ENCODE measurements at regions not wholly inside any gene's neighbourhood (a gene's known extent, or its start where the extent isn't known, plus 50 kb on each side); places are given as distances from the start of the nearest gene placed in this dataset.

DNA sequence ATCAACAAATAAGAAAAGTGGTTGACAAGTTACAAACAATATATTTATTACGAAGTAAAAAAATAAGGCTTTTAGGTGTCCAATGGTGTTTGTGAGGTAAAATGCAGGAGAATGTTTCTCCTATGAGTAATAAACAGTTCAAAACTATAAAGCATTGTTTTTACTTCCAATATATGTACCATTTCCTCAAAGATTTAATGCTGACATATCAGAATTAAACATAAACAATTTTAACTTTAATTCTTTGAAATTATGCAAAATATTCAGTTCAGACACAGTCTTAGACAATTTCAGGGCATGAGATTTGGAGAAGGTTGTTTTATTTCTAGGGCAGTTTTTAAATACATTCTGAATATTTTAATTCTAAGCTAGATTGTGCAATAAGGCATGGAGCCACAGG is 602.5 kb upstream of the DPPA4 start:
- TF ChIP-seq, protein P1, sequence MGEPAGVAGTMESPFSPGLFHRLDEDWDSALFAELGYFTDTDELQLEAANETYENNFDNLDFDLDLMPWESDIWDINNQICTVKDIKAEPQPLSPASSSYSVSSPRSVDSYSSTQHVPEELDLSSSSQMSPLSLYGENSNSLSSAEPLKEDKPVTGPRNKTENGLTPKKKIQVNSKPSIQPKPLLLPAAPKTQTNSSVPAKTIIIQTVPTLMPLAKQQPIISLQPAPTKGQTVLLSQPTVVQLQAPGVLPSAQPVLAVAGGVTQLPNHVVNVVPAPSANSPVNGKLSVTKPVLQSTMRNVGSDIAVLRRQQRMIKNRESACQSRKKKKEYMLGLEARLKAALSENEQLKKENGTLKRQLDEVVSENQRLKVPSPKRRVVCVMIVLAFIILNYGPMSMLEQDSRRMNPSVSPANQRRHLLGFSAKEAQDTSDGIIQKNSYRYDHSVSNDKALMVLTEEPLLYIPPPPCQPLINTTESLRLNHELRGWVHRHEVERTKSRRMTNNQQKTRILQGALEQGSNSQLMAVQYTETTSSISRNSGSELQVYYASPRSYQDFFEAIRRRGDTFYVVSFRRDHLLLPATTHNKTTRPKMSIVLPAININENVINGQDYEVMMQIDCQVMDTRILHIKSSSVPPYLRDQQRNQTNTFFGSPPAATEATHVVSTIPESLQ (CRISPR knock-in tag; IDR thresholded peaks at IDR 0.05) = no peak
- TF ChIP-seq, protein P2, sequence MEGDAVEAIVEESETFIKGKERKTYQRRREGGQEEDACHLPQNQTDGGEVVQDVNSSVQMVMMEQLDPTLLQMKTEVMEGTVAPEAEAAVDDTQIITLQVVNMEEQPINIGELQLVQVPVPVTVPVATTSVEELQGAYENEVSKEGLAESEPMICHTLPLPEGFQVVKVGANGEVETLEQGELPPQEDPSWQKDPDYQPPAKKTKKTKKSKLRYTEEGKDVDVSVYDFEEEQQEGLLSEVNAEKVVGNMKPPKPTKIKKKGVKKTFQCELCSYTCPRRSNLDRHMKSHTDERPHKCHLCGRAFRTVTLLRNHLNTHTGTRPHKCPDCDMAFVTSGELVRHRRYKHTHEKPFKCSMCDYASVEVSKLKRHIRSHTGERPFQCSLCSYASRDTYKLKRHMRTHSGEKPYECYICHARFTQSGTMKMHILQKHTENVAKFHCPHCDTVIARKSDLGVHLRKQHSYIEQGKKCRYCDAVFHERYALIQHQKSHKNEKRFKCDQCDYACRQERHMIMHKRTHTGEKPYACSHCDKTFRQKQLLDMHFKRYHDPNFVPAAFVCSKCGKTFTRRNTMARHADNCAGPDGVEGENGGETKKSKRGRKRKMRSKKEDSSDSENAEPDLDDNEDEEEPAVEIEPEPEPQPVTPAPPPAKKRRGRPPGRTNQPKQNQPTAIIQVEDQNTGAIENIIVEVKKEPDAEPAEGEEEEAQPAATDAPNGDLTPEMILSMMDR (IDR thresholded peaks at IDR 0.05) = no peak
- TF ChIP-seq, protein P3, sequence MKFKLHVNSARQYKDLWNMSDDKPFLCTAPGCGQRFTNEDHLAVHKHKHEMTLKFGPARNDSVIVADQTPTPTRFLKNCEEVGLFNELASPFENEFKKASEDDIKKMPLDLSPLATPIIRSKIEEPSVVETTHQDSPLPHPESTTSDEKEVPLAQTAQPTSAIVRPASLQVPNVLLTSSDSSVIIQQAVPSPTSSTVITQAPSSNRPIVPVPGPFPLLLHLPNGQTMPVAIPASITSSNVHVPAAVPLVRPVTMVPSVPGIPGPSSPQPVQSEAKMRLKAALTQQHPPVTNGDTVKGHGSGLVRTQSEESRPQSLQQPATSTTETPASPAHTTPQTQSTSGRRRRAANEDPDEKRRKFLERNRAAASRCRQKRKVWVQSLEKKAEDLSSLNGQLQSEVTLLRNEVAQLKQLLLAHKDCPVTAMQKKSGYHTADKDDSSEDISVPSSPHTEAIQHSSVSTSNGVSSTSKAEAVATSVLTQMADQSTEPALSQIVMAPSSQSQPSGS (CRISPR knock-in tag; IDR thresholded peaks at IDR 0.05; ENCODE audit: borderline replicate concordance, low read depth) = no peak
- no peak for TF ChIP-seq ZNF121 (CRISPR knock-in tag; IDR thresholded peaks at IDR 0.05)
- TF ChIP-seq FOXJ3 (CRISPR knock-in tag; IDR thresholded peaks at IDR 0.05; ENCODE audit: borderline replicate concordance) = no peak
- TF ChIP-seq, protein P4, sequence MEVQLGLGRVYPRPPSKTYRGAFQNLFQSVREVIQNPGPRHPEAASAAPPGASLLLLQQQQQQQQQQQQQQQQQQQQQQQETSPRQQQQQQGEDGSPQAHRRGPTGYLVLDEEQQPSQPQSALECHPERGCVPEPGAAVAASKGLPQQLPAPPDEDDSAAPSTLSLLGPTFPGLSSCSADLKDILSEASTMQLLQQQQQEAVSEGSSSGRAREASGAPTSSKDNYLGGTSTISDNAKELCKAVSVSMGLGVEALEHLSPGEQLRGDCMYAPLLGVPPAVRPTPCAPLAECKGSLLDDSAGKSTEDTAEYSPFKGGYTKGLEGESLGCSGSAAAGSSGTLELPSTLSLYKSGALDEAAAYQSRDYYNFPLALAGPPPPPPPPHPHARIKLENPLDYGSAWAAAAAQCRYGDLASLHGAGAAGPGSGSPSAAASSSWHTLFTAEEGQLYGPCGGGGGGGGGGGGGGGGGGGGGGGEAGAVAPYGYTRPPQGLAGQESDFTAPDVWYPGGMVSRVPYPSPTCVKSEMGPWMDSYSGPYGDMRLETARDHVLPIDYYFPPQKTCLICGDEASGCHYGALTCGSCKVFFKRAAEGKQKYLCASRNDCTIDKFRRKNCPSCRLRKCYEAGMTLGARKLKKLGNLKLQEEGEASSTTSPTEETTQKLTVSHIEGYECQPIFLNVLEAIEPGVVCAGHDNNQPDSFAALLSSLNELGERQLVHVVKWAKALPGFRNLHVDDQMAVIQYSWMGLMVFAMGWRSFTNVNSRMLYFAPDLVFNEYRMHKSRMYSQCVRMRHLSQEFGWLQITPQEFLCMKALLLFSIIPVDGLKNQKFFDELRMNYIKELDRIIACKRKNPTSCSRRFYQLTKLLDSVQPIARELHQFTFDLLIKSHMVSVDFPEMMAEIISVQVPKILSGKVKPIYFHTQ (CRISPR knock-in tag; IDR thresholded peaks at IDR 0.05) = no peak
- no peak for TF ChIP-seq NR1H2 (CRISPR knock-in tag; IDR thresholded peaks at IDR 0.05)
- TF ChIP-seq CBFB (CRISPR knock-in tag; IDR thresholded peaks at IDR 0.05; ENCODE audit: low read depth) = no peak
- no peak for TF ChIP-seq MLX (CRISPR knock-in tag; IDR thresholded peaks at IDR 0.05)
- no peak for TF ChIP-seq ZNF138 (CRISPR knock-in tag; conservative IDR thresholded peaks at IDR 0.05)
- TF ChIP-seq FOXP4 (CRISPR knock-in tag; IDR thresholded peaks at IDR 0.05) = no peak

Data from WTC11 (cell line).